HepG2 (cell line): ENCODE measurements at regions not wholly inside any gene's neighbourhood (a gene's known extent, or its start where the extent isn't known, plus 50 kb on each side); places are given as distances from the start of the nearest gene placed in this dataset.

ENCODE experiments used
- ARID4A ChIP-seq: sonication (generic); formaldehyde crosslinking; IDR thresholded peaks from 2 replicates; pipeline ENCODE4 v1.5.0; 2020; ENCODE audit warnings: mild to moderate bottlenecking, missing genetic modification reagents, borderline replicate concordance
- CBFB ChIP-seq: sonication (generic); formaldehyde crosslinking; IDR thresholded peaks from 2 replicates; pipeline ENCODE4 v1.4.0; 2020; ENCODE audit warnings: missing genetic modification reagents
- CCAR2 ChIP-seq: fragments of 200-400 bp; formaldehyde crosslinking; optimal IDR thresholded peaks from 2 replicates; pipeline ENCODE3; 2018; ENCODE audit warnings: low read depth, mild to moderate bottlenecking, low read length, moderate library complexity
- ELF1 ChIP-seq: sonication (generic); formaldehyde crosslinking; IDR thresholded peaks from 2 replicates; pipeline ENCODE4 v1.4.0; 2020; ENCODE audit warnings: missing genetic modification reagents
- FUBP1 ChIP-seq: sonication (generic); formaldehyde crosslinking; IDR thresholded peaks from 2 replicates; pipeline ENCODE4 v1.5.1; 2020; ENCODE audit warnings: missing genetic modification reagents, mild to moderate bottlenecking, borderline replicate concordance
- KDM3A ChIP-seq: IDR thresholded peaks from 2 replicates; pipeline ENCODE4 v1.6.1; 2018; ENCODE audit warnings: low read depth, missing compliant biosample characterization
- NR2F1 ChIP-seq, 2 experiments: fragments of 450-650 bp in 1 of 2; formaldehyde crosslinking in 1 of 2; IDR thresholded peaks; 2 replicates each; pipeline versions ENCODE4 v1.5.0 to v1.6.1; 2016 to 2020; ENCODE audit warnings: mild to moderate bottlenecking in 1 of 2, missing compliant biosample characterization in 1 of 2, missing genetic modification reagents in 1 of 2, moderate library complexity in 1 of 2
- PRDM15 ChIP-seq: sonication (generic); formaldehyde crosslinking; IDR thresholded peaks from 2 replicates; pipeline ENCODE4 v1.4.0; 2020; ENCODE audit warnings: missing genetic modification reagents
- TBL1XR1 ChIP-seq: fragments of 150-350 bp; IDR thresholded peaks from 2 replicates; pipeline ENCODE4 v1.6.1; 2014; ENCODE audit warnings: borderline replicate concordance, low read length; ENCODE audit not compliant: partially characterized antibody
- ZNF563 ChIP-seq: sonication (generic); formaldehyde crosslinking; IDR thresholded peaks from 2 replicates; pipeline ENCODE4 v1.8.0; 2022; ENCODE audit warnings: mild to moderate bottlenecking, moderate library complexity, missing genetic modification reagents
- ZNF678 ChIP-seq: sonication (generic); formaldehyde crosslinking; IDR thresholded peaks from 2 replicates; pipeline ENCODE4 v1.4.0; 2020; ENCODE audit warnings: mild to moderate bottlenecking, missing genetic modification reagents
- TF ChIP-seq, protein P1 (sequence below): sonication (generic); formaldehyde crosslinking; IDR thresholded peaks from 2 replicates; pipeline ENCODE4 v1.8.1; 2023; ENCODE audit warnings: mild to moderate bottlenecking, missing genetic modification reagents
- TF ChIP-seq, protein P2 (sequence below): IDR thresholded peaks from 2 replicates; pipeline ENCODE4 v1.6.1; 2016; ENCODE audit warnings: missing compliant biosample characterization, missing genetic modification reagents, borderline replicate concordance
- TF ChIP-seq, protein P3 (sequence below): sonication (generic); formaldehyde crosslinking; IDR thresholded peaks from 2 replicates; pipeline ENCODE4 v1.8.1; 2023; ENCODE audit warnings: missing genetic modification reagents, mild to moderate bottlenecking, borderline replicate concordance

- TF ChIP-seq PRDM15 (CRISPR knock-in tag) (no peak), TBL1XR1 (no peak), FUBP1 (CRISPR knock-in tag) (no peak), ZNF563 (CRISPR knock-in tag) (no peak), KDM3A (CRISPR knock-in tag) (no peak), ARID4A (CRISPR knock-in tag) (no peak), CCAR2 (no peak), NR2F1 (CRISPR knock-in tag; IDR thresholded peaks at IDR 0.05) (0 out of 4 replicates have a peak, but pooled peaks of 1 of the 2 experiments have one; percentile 29), CBFB (0 out of 2 replicates have a peak, but pooled peaks have one; percentile 40), ELF1 (CRISPR knock-in tag) (no peak), ZNF678 (CRISPR knock-in tag) (no peak)
- TF ChIP-seq, protein P1, sequence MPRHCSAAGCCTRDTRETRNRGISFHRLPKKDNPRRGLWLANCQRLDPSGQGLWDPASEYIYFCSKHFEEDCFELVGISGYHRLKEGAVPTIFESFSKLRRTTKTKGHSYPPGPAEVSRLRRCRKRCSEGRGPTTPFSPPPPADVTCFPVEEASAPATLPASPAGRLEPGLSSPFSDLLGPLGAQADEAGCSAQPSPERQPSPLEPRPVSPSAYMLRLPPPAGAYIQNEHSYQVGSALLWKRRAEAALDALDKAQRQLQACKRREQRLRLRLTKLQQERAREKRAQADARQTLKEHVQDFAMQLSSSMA (CRISPR knock-in tag): no peak
- TF ChIP-seq, protein P2, sequence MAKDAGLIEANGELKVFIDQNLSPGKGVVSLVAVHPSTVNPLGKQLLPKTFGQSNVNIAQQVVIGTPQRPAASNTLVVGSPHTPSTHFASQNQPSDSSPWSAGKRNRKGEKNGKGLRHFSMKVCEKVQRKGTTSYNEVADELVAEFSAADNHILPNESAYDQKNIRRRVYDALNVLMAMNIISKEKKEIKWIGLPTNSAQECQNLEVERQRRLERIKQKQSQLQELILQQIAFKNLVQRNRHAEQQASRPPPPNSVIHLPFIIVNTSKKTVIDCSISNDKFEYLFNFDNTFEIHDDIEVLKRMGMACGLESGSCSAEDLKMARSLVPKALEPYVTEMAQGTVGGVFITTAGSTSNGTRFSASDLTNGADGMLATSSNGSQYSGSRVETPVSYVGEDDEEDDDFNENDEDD (CRISPR knock-in tag): no peak
- TF ChIP-seq, protein P3, sequence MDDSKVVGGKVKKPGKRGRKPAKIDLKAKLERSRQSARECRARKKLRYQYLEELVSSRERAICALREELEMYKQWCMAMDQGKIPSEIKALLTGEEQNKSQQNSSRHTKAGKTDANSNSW (CRISPR knock-in tag): no peak
These were observed 66.3 kb upstream of the HES1 start (continued) for GRCh38 chr3:194069421-194070219.
